ENCODE measurements at regions not wholly inside any gene's neighbourhood (a gene's known extent, or its start where the extent isn't known, plus 50 kb on each side); places are given as distances from the start of the nearest gene placed in this dataset.
"Not testable (repeated sequence)": the region's sequence is repeated elsewhere in the genome, so short reads cannot be mapped to it uniquely, and the experiment has no call there.

- Histone ChIP-seq H3K4me1 (ENCODE audit: control insufficient read depth in 5 of 5, insufficient read depth in 5 of 5, low read length in 5 of 5) (no peaks in the 10 kb centered on the region), H3K9ac (ENCODE audit: low read length in 5 of 5) (no peak overlapping the region), H3K27me3 (ENCODE audit: control insufficient read depth in 5 of 5, insufficient read depth in 4 of 5, low read length in 5 of 5) (peaks cover 0 to 14% (median 5%) of the 10 kb centered on the region in 5 donors), H3K9me3 (ENCODE audit: control insufficient read depth in 5 of 5, low read length in 5 of 5) (no peaks in the 10 kb centered on the region), H3K36me3 (ENCODE audit: control insufficient read depth in 5 of 5, insufficient read depth in 5 of 5, low read length in 5 of 5) (no peaks in the 10 kb centered on the region), H3K4me3 (ENCODE audit: low read depth in 1 of 5, low read length in 5 of 5) (no peak overlapping the region), H3K27ac (ENCODE audit: low read depth, low read length) (no peak overlapping the region)
Observed at GRCh38 chr22:48622891-48623545, 1204.7 kb downstream of the BRD1 start.

DNA sequence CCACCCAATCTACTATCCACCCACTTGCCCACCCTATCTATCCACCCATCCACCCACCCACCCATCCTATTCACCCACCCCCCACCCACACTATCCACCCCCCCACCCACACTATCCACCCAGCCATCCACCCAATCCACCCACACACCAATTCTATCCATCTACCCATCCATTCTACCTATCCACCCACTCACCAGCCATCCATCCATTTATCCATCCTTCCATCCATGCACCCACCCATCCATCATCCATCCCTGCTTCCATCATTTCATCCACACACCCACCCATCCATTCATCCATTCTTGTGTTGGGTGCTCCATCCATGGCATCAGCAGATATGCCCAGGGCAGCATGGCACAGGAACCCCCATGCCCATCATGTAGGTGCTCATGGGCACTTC lies 1206.6 kb downstream of the BRD1 start:
- H3K9ac ChIP-seq (ENCODE audit: low read length in 5 of 5) = no peak overlapping the region
- no peaks in the 10 kb centered on the region for H3K36me3 ChIP-seq (ENCODE audit: control insufficient read depth in 5 of 5, insufficient read depth in 5 of 5, low read length in 5 of 5)
- H3K9me3 ChIP-seq (ENCODE audit: control insufficient read depth in 5 of 5, low read length in 5 of 5) = no peaks in the 10 kb centered on the region
- H3K27ac ChIP-seq (ENCODE audit: low read depth, low read length) = no peak overlapping the region
- peaks cover 0 to 4% (median 0%) of the 10 kb centered on the region in 5 donors for H3K27me3 ChIP-seq (ENCODE audit: control insufficient read depth in 5 of 5, insufficient read depth in 4 of 5, low read length in 5 of 5)
- H3K4me1 ChIP-seq (ENCODE audit: control insufficient read depth in 5 of 5, insufficient read depth in 5 of 5, low read length in 5 of 5) = no peaks in the 10 kb centered on the region
- no peak overlapping the region for H3K4me3 ChIP-seq (ENCODE audit: low read depth in 1 of 5, low read length in 5 of 5)

DNA sequence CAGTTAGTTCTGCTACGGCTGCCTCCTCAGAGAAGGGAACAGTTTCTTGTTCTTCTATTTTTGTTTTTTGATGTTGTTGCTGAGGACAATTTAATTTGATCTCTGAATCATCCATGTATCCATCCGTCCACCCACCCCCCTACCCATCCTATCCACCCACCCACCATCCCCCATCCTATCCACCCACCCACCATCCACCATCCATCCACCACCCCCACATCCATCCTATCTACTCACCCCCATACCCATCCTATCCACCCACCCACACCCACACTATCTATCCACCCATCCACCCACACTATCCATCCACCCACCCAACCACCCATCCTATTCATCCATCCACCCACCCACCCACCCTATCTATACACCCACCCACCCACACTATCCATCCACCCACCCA lies 1207.2 kb downstream of the BRD1 start:
- H3K36me3 ChIP-seq (ENCODE audit: control insufficient read depth in 5 of 5, insufficient read depth in 5 of 5, low read length in 5 of 5); H3K27ac ChIP-seq (ENCODE audit: low read depth, low read length); H3K9ac ChIP-seq (ENCODE audit: low read length in 5 of 5); H3K4me1 ChIP-seq (ENCODE audit: control insufficient read depth in 5 of 5, insufficient read depth in 5 of 5, low read length in 5 of 5); H3K27me3 ChIP-seq (ENCODE audit: control insufficient read depth in 5 of 5, insufficient read depth in 4 of 5, low read length in 5 of 5); H3K9me3 ChIP-seq (ENCODE audit: control insufficient read depth in 5 of 5, low read length in 5 of 5); H3K4me3 ChIP-seq (ENCODE audit: low read depth in 1 of 5, low read length in 5 of 5): not testable (repeated sequence)

- H3K9ac ChIP-seq (ENCODE audit: low read length in 5 of 5) = no peak overlapping the region
- no peaks in the 10 kb centered on the region for H3K4me1 ChIP-seq (ENCODE audit: control insufficient read depth in 5 of 5, insufficient read depth in 5 of 5, low read length in 5 of 5)
- H3K27me3 ChIP-seq (ENCODE audit: control insufficient read depth in 5 of 5, insufficient read depth in 4 of 5, low read length in 5 of 5) = peaks cover 0 to 4% (median 0%) of the 10 kb centered on the region in 5 donors
- H3K27ac ChIP-seq (ENCODE audit: low read depth, low read length) = no peak overlapping the region
- H3K4me3 ChIP-seq (ENCODE audit: low read depth in 1 of 5, low read length in 5 of 5) = no peak overlapping the region
- no peaks in the 10 kb centered on the region for H3K9me3 ChIP-seq (ENCODE audit: control insufficient read depth in 5 of 5, low read length in 5 of 5)
- no peaks in the 10 kb centered on the region for H3K36me3 ChIP-seq (ENCODE audit: control insufficient read depth in 5 of 5, insufficient read depth in 5 of 5, low read length in 5 of 5)
Observed at GRCh38 chr22:48619721-48620120, 1208.0 kb downstream of the BRD1 start.

- Histone ChIP-seq H3K36me3 (ENCODE audit: control insufficient read depth in 5 of 5, insufficient read depth in 5 of 5, low read length in 5 of 5) (no peaks in the 10 kb centered on the region), H3K9me3 (ENCODE audit: control insufficient read depth in 5 of 5, low read length in 5 of 5) (no peaks in the 10 kb centered on the region), H3K27ac (ENCODE audit: low read depth, low read length) (no peak overlapping the region), H3K4me3 (ENCODE audit: low read depth in 1 of 5, low read length in 5 of 5) (no peak overlapping the region), H3K4me1 (ENCODE audit: control insufficient read depth in 5 of 5, insufficient read depth in 5 of 5, low read length in 5 of 5) (no peaks in the 10 kb centered on the region), H3K9ac (ENCODE audit: low read length in 5 of 5) (no peak overlapping the region), H3K27me3 (ENCODE audit: control insufficient read depth in 5 of 5, insufficient read depth in 4 of 5, low read length in 5 of 5) (peaks cover 0 to 4% (median 0%) of the 10 kb centered on the region in 5 donors)
Observed at GRCh38 chr22:48618326-48618725, 1209.3 kb downstream of the BRD1 start.

DNA sequence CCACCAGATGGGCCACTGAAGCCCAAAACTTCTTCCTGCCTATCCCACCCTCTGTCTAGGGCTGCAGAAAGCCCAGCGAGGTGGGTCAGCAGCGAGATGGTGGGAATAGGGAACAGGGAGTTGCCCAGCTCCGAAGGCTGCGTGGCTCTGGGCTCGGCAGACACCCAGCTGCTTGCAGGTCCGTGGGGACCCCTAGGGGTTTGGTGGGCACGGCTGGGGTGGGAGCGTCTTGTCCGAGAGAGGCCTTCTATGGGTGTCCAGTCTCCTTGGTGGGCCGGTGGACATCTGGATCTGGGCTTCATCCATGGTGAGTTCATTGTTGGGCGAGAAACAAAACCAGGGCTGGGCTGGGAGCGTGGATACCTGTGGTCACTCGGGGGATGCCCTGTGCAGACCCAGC lies 1211.0 kb downstream of the BRD1 start:
- H3K4me3 ChIP-seq (ENCODE audit: low read depth in 1 of 5, low read length in 5 of 5) = no peak overlapping the region
- H3K27me3 ChIP-seq (ENCODE audit: control insufficient read depth in 5 of 5, insufficient read depth in 4 of 5, low read length in 5 of 5) = peaks cover 0 to 9% (median 0%) of the 10 kb centered on the region in 5 donors
- no peaks in the 10 kb centered on the region for H3K4me1 ChIP-seq (ENCODE audit: control insufficient read depth in 5 of 5, insufficient read depth in 5 of 5, low read length in 5 of 5)
- no peak overlapping the region for H3K9ac ChIP-seq (ENCODE audit: low read length in 5 of 5)
- no peaks in the 10 kb centered on the region for H3K36me3 ChIP-seq (ENCODE audit: control insufficient read depth in 5 of 5, insufficient read depth in 5 of 5, low read length in 5 of 5)
- H3K9me3 ChIP-seq (ENCODE audit: control insufficient read depth in 5 of 5, low read length in 5 of 5) = no peaks in the 10 kb centered on the region
- H3K27ac ChIP-seq (ENCODE audit: low read depth, low read length) = no peak overlapping the region

GRCh38 chr22:48615171-48616008 lies 1212.3 kb downstream of the BRD1 start:
- Histone ChIP-seq H3K9ac (ENCODE audit: low read length in 5 of 5) (no peak overlapping the region), H3K4me3 (ENCODE audit: low read depth in 1 of 5, low read length in 5 of 5) (no peak overlapping the region), H3K9me3 (ENCODE audit: control insufficient read depth in 5 of 5, low read length in 5 of 5) (peaks cover 0 to 3% (median 0%) of the 10 kb centered on the region in 5 donors), H3K36me3 (ENCODE audit: control insufficient read depth in 5 of 5, insufficient read depth in 5 of 5, low read length in 5 of 5) (no peaks in the 10 kb centered on the region), H3K27me3 (ENCODE audit: control insufficient read depth in 5 of 5, insufficient read depth in 4 of 5, low read length in 5 of 5) (peaks cover 0 to 9% (median 0%) of the 10 kb centered on the region in 5 donors), H3K27ac (ENCODE audit: low read depth, low read length) (no peak overlapping the region), H3K4me1 (ENCODE audit: control insufficient read depth in 5 of 5, insufficient read depth in 5 of 5, low read length in 5 of 5) (no peaks in the 10 kb centered on the region)

GRCh38 chr22:48613566-48614200 lies 1214.0 kb downstream of the BRD1 start:
- Histone ChIP-seq H3K27ac (ENCODE audit: low read depth, low read length) (no peak overlapping the region), H3K4me1 (ENCODE audit: control insufficient read depth in 5 of 5, insufficient read depth in 5 of 5, low read length in 5 of 5) (no peaks in the 10 kb centered on the region)

GRCh38 chr22:48612077-48612995 lies 1215.3 kb downstream of the BRD1 start:
- Histone ChIP-seq H3K4me3 (ENCODE audit: low read depth in 1 of 5, low read length in 5 of 5) (no peak overlapping the region), H3K27ac (ENCODE audit: low read depth, low read length) (no peak overlapping the region), H3K9ac (ENCODE audit: low read length in 5 of 5) (no peak overlapping the region), H3K36me3 (ENCODE audit: control insufficient read depth in 5 of 5, insufficient read depth in 5 of 5, low read length in 5 of 5) (no peaks in the 10 kb centered on the region), H3K9me3 (ENCODE audit: control insufficient read depth in 5 of 5, low read length in 5 of 5) (peaks cover 0 to 5% (median 0%) of the 10 kb centered on the region in 5 donors), H3K27me3 (ENCODE audit: control insufficient read depth in 5 of 5, insufficient read depth in 4 of 5, low read length in 5 of 5) (peaks cover 0 to 9% (median 0%) of the 10 kb centered on the region in 5 donors), H3K4me1 (ENCODE audit: control insufficient read depth in 5 of 5, insufficient read depth in 5 of 5, low read length in 5 of 5) (no peaks in the 10 kb centered on the region)

More at GRCh38 chr22:48613566-48614200, 1214.0 kb downstream of the BRD1 start:
- H3K36me3 ChIP-seq (ENCODE audit: control insufficient read depth in 5 of 5, insufficient read depth in 5 of 5, low read length in 5 of 5) = no peaks in the 10 kb centered on the region
- H3K9me3 ChIP-seq (ENCODE audit: control insufficient read depth in 5 of 5, low read length in 5 of 5) = peaks cover 0 to 5% (median 0%) of the 10 kb centered on the region in 5 donors
- no peak overlapping the region for H3K4me3 ChIP-seq (ENCODE audit: low read depth in 1 of 5, low read length in 5 of 5)
- peaks cover 0 to 9% (median 0%) of the 10 kb centered on the region in 5 donors for H3K27me3 ChIP-seq (ENCODE audit: control insufficient read depth in 5 of 5, insufficient read depth in 4 of 5, low read length in 5 of 5)
- H3K9ac ChIP-seq (ENCODE audit: low read length in 5 of 5) = no peak overlapping the region
